OCI-LY7 (cell line): ENCODE measurements at regions not wholly inside any gene's neighbourhood (a gene's known extent, or its start where the extent isn't known, plus 50 kb on each side); places are given as distances from the start of the nearest gene placed in this dataset.

Experiments
- BruUV-seq: library from RNA; stranded (reverse); fragments of 400-500 nt; replicated peaks from 2 replicates; lab custom pipeline; 2021; lab: Mats Ljungman, UMichigan
- CTCF ChIA-PET: fragments of 300-600 bp; sonication (Branson Sonifier 250); formaldehyde crosslinking; loops from one replicate; lab custom pipeline; 2022; ENCODE audit warnings: antibody characterized with exemption; ENCODE audit not compliant: unreplicated experiment; lab: Charles Lee
- POLR2A ChIA-PET: fragments of 300-600 bp; sonication (Branson Sonifier 250); formaldehyde crosslinking; loops from one replicate; lab custom pipeline; 2022; ENCODE audit warnings: antibody characterized with exemption; lab: Charles Lee
- DNase-seq: peaks from one replicate; pipeline ENCODE4 v3.0.0-alpha.2; 2015; ENCODE audit warnings: low spot score
- H2AFZ ChIP-seq: fragments of 200-600 bp; sonication (generic), shearing (Covaris generic); 2 replicates; pipeline ENCODE4 v1.6.1; 2014; ENCODE audit warnings: mild to moderate bottlenecking, antibody characterized with exemption, low read length, moderate library complexity
- H3K27ac ChIP-seq: fragments of 200-600 bp; sonication (generic); 2 replicates; pipeline ENCODE4 v1.5.1; 2014; ENCODE audit warnings: mixed run types, low read depth, mild to moderate bottlenecking, moderate library complexity, low read length, inconsistent platforms; ENCODE audit not compliant: poor library complexity, severe bottlenecking
- H3K36me3 ChIP-seq: fragments of 200-600 bp; sonication (generic); 2 replicates; pipeline ENCODE4 v1.6.1; 2014; ENCODE audit warnings: mild to moderate bottlenecking, antibody characterized with exemption, low read length, moderate library complexity, mixed read lengths; ENCODE audit not compliant: insufficient read depth
- H3K4me1 ChIP-seq: fragments of 200-600 bp; sonication (generic); 2 replicates; pipeline ENCODE4 v1.5.1; 2014; ENCODE audit warnings: mild to moderate bottlenecking, low read length; ENCODE audit not compliant: insufficient read depth, poor library complexity, severe bottlenecking
- H3K4me2 ChIP-seq: fragments of 200-600 bp; sonication (generic); 2 replicates; pipeline ENCODE4 v1.6.1; 2014; ENCODE audit warnings: mild to moderate bottlenecking, low read length
- H3K4me3 ChIP-seq: fragments of 200-600 bp; sonication (generic); 2 replicates; pipeline ENCODE4 v1.5.1; 2014; ENCODE audit warnings: mild to moderate bottlenecking, low read depth, low read length; ENCODE audit not compliant: poor library complexity, severe bottlenecking
- H3K79me2 ChIP-seq: fragments of 200-600 bp; sonication (generic); 2 replicates; pipeline ENCODE4 v1.6.1; 2016; ENCODE audit warnings: low read depth, mild to moderate bottlenecking, low read length, moderate library complexity, mixed read lengths; ENCODE audit not compliant: insufficient read depth
- H3K9me2 ChIP-seq: fragments of 200-600 bp; sonication (generic); 2 replicates; pipeline ENCODE4 v1.6.1; 2016; ENCODE audit warnings: mild to moderate bottlenecking, low read length, mixed read lengths; ENCODE audit not compliant: insufficient read depth
- H3K9me3 ChIP-seq: fragments of 200-600 bp; sonication (generic); 2 replicates; pipeline ENCODE4 v1.6.1; 2014; ENCODE audit warnings: mild to moderate bottlenecking, mixed run types, low read length, mixed read lengths
- H4K20me1 ChIP-seq: fragments of 200-600 bp; sonication (generic); 2 replicates; pipeline ENCODE4 v1.6.1; 2014; ENCODE audit warnings: mild to moderate bottlenecking, antibody characterized with exemption, low read length, moderate library complexity, mixed read lengths; ENCODE audit not compliant: insufficient read depth
- EZH2phosphoT487 ChIP-seq: fragments of 200-600 bp; sonication (generic); IDR thresholded peaks from 2 replicates; pipeline ENCODE4 v1.6.1; 2018; ENCODE audit warnings: low read depth, borderline replicate concordance, mild to moderate bottlenecking, mixed run types, antibody characterized with exemption, low read length, moderate library complexity, mixed read lengths
- intact Hi-C: fragments of 100-400 bp; cut with micrococcal nuclease; formaldehyde crosslinking; loops from one replicate; pipeline ENCODE4 v1.10.0; 2022; ENCODE audit not compliant: unreplicated experiment
- TF ChIP-seq, protein P1 (sequence below): fragments of 200-600 bp; sonication (generic); conservative IDR thresholded peaks from 2 replicates; pipeline ENCODE4 v1.5.1; 2014; ENCODE audit warnings: mild to moderate bottlenecking, antibody characterized with exemption, low read length, moderate library complexity, mixed read lengths

DNA sequence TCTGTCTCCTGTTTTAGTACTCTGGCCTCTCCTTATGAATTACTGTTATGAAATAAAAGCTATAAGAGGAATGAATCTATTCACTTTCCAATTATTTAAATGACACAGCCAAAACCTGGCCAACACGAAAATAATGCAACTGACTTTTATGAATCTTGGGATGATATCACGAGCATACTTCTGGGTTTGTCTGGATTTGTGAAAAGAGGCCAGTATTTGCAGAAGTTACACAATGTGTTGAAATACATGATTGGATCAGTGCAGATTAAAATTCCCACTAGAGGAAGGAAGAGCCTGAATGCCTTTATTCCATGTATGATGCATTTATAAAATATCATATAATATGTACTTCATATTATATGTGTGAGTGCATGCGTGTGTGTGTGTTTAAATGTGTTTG, 418.2 kb downstream of the GRB14 start:
- Histone ChIP-seq H3K4me3 (no peak overlapping the region), H3K4me2 (no peak overlapping the region), H3K36me3 (no peaks in the 10 kb centered on the region), H3K9me3 (no peaks in the 10 kb centered on the region), H3K27ac (no peak overlapping the region), H2AFZ (no peak overlapping the region), H3K4me1 (no peaks in the 10 kb centered on the region), H3K9me2 (no peaks in the 10 kb centered on the region), H3K79me2 (no peaks in the 10 kb centered on the region), H4K20me1 (no peaks in the 10 kb centered on the region)
- DNase-seq = no peak
- intact Hi-C loops = no loop called here
- TF ChIP-seq, protein P1, sequence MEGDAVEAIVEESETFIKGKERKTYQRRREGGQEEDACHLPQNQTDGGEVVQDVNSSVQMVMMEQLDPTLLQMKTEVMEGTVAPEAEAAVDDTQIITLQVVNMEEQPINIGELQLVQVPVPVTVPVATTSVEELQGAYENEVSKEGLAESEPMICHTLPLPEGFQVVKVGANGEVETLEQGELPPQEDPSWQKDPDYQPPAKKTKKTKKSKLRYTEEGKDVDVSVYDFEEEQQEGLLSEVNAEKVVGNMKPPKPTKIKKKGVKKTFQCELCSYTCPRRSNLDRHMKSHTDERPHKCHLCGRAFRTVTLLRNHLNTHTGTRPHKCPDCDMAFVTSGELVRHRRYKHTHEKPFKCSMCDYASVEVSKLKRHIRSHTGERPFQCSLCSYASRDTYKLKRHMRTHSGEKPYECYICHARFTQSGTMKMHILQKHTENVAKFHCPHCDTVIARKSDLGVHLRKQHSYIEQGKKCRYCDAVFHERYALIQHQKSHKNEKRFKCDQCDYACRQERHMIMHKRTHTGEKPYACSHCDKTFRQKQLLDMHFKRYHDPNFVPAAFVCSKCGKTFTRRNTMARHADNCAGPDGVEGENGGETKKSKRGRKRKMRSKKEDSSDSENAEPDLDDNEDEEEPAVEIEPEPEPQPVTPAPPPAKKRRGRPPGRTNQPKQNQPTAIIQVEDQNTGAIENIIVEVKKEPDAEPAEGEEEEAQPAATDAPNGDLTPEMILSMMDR = no peak
- TF ChIP-seq EZH2phosphoT487 = no peak
- POLR2A ChIA-PET = interaction anchor here (0.7 kb wide), 1 partner anchor 178 kb away, joined by 6 read pairs; no protein-coding TSS in a partner anchor
- CTCF ChIA-PET = no interaction called here
- BruUV-seq = no TSS peak

GRCh38 chr2:164198256-164198655, 423.0 kb downstream of the GRB14 start:
- DNase-seq = no peak
- intact Hi-C loops = no loop called here
- Histone ChIP-seq H3K27ac (no peak overlapping the region), H3K4me3 (no peak overlapping the region), H3K4me2 (no peak overlapping the region), H2AFZ (no peak overlapping the region), H3K79me2 (no peaks in the 10 kb centered on the region), H4K20me1 (no peaks in the 10 kb centered on the region), H3K9me3 (no peaks in the 10 kb centered on the region), H3K4me1 (no peaks in the 10 kb centered on the region), H3K9me2 (no peaks in the 10 kb centered on the region), H3K36me3 (no peaks in the 10 kb centered on the region)
- TF ChIP-seq, protein P1 = no peak
- no peak for TF ChIP-seq EZH2phosphoT487
- POLR2A ChIA-PET = interaction anchor here (0.7 kb wide), 1 partner anchor 54 kb away, joined by 3 read pairs; no protein-coding TSS in a partner anchor
- CTCF ChIA-PET = no interaction called here
- BruUV-seq = no TSS peak

DNA sequence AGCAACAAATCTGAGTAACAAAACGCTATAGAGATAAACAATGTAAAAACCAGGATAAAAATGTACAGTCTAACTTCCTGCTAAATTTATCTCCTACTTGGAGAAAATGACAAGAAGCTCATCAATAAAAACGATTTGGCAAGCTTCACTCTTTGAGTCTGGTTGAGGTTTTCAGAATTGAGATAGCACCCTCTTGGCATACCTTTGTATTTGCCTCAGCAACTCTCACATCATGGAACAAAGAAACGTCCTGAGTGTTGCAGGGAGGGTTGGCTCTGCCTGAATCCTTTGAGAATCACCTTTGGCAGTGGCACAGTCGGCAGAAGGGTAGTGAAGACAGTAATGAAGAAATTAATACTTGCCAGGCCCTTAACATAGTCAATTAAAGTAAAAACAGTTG, 430.6 kb downstream of the GRB14 start:
- no peaks in the 10 kb centered on the region for H3K9me2 ChIP-seq
- TF ChIP-seq, protein P1 = no peak
- no peak for TF ChIP-seq EZH2phosphoT487
- intact Hi-C loops = no loop called here
- BruUV-seq = no TSS peak
- no peak overlapping the region for H3K4me3 ChIP-seq
- no peaks in the 10 kb centered on the region for H4K20me1 ChIP-seq
- H2AFZ ChIP-seq = no peak overlapping the region
- no peaks in the 10 kb centered on the region for H3K4me1 ChIP-seq
- no peaks in the 10 kb centered on the region for H3K9me3 ChIP-seq
- H3K79me2 ChIP-seq = no peaks in the 10 kb centered on the region
- H3K27ac ChIP-seq = no peak overlapping the region
- ChIA-PET POLR2A (no interaction called here), CTCF (no interaction called here)
- no peaks in the 10 kb centered on the region for H3K36me3 ChIP-seq
- no peak for DNase-seq
- no peak overlapping the region for H3K4me2 ChIP-seq
